ENCODE measurements at regions not wholly inside any gene's neighbourhood (a gene's known extent, or its start where the extent isn't known, plus 50 kb on each side); places are given as distances from the start of the nearest gene placed in this dataset.
"Not testable (repeated sequence)": the region's sequence is repeated elsewhere in the genome, so short reads cannot be mapped to it uniquely, and the experiment has no call there.

- no peak for DNase-seq (ENCODE audit: low read depth in 4 of 4, low spot score in 3 of 4)
Observed at GRCh38 chr6:56752009-56752408, 109.3 kb upstream of the DST start.

DNA sequence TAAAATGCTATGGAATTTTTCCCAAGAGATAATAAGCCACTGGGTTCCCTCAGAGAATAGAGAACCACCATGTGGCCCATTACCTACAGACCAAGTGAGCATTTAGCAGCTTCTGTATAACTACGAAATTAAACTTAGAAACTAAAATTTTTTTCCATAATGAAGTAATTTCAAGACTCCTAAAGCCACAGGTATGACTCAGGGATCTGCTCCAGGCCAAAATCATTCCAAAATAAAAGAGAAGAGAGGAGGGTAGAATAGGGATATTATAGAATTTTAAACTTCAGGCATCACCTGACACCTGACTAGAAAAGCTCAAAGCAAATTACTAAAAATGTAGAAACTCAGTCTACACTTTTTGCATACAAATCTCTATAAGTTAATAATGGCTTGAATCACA lies 108.9 kb upstream of the DST start:
- DNase-seq (ENCODE audit: low read depth in 4 of 4, low spot score in 3 of 4): no peak

- DNase-seq (ENCODE audit: low read depth in 4 of 4, low spot score in 3 of 4): no peak
Observed at GRCh38 chr6:56750686-56751085, 108.0 kb upstream of the DST start.

DNA sequence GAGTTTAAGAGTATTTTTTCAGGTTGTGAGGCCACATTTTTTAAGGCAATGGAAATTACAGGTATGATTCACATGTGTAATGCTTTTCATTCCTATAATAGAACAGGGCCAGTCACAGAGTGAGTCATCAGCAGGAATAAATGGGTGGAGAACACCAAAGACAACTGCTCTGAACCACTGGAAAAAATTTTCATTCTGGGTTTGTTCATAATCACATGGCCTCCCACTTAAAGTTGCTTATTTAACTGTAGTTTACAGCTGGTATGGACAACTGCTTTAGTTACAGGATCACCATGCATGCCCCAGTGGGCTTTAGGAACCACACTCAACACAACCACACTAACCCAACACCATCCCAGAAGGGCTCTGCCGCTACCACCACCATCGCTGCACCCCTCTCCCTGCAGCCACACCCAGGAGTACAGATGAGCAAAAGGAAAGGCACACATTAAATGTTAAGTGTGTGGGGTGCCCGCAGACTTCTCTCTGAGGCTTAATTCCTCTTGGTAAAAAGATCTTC lies 107.0 kb upstream of the DST start:
- DNase-seq (ENCODE audit: low read depth in 4 of 4, low spot score in 3 of 4): no peak

DNA sequence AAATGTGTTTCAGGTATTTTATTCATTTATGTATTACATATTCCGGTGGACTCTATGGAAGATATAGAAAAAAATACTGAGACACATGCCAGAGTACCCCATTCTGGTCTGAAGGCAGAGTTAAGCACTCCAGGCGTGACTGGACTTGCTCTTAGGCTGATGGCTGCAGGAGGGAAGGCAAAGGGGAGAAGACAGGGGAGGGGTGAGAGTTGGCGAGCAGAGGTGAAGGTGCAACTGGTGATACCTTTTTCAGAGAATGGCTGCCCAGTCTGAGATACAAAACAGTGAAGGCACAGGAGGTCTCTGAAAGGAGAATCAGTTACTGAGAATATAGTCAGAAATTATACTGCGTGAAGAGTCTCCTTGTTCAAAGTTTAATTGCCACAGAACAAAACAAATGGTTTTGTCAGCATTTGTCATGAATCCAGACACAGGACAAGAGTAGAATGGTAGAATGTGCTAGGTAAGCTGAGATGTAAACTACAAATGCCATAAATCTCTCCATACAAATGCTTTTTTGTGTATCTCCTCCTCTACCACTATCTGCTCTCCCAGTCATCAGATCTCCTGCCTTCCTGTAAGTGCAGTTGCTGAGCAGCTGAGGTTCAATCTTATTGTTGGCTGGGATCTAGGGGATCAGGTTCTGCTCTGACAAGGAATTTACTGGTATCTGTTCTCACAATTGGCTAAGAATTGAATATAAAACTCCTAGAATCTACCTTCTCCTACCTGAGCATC lies 104.2 kb upstream of the DST start:
- no peak for DNase-seq (ENCODE audit: low read depth in 4 of 4, low spot score in 3 of 4)

GRCh38 chr6:56745971-56746370 lies 103.3 kb upstream of the DST start:
- no peak for DNase-seq (ENCODE audit: low read depth in 4 of 4, low spot score in 3 of 4)

DNA sequence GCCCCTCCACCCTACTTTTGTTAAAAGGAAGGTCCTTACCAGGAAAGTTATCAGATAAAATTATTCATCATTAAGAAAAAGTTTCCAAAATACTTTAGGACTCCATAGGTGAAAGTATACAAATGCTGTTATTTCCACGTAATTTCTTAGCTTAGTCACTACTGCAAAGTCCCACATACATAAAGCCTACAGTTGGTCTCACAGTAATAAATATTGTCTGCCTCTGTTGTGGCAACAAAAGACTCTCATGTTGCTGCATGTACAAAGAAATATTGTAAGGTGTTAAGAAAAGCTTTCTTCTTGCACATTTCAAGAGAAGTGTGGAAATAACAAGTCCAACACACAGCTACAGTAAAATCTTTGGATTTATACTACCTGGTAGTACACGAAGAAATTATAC lies 102.4 kb upstream of the DST start:
- no peak for DNase-seq (ENCODE audit: low read depth in 4 of 4, low spot score in 3 of 4)

GRCh38 chr6:56744528-56744927 lies 101.8 kb upstream of the DST start:
- DNase-seq (ENCODE audit: low read depth in 4 of 4, low spot score in 3 of 4): no peak

- DNase-seq (ENCODE audit: low read depth in 4 of 4, low spot score in 3 of 4): no peak
Observed at GRCh38 chr6:56742122-56742791, 99.6 kb upstream of the DST start.

DNA sequence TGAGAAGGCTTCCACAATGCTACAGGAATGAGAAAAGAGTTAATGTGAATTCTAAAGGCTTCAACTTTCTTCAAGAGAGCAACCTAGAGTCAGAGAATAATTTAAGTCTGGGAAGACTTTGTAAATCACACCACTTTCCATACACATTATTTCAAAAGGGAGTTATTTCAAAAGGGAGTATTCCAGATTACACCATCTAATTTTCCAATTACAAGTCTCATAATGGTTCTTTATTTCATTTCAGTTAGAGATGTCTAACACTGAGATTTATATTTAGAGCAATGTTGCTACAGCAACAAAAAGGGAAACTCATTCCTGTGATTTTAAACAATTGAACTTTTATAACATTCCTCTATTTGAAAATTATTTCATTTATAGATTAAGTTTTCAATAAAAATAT lies 98.8 kb upstream of the DST start:
- no peak for DNase-seq (ENCODE audit: low read depth in 4 of 4, low spot score in 3 of 4)

- DNase-seq (ENCODE audit: low read depth in 4 of 4, low spot score in 3 of 4): no peak
Observed at GRCh38 chr6:56739836-56740815, 97.4 kb upstream of the DST start.

DNA sequence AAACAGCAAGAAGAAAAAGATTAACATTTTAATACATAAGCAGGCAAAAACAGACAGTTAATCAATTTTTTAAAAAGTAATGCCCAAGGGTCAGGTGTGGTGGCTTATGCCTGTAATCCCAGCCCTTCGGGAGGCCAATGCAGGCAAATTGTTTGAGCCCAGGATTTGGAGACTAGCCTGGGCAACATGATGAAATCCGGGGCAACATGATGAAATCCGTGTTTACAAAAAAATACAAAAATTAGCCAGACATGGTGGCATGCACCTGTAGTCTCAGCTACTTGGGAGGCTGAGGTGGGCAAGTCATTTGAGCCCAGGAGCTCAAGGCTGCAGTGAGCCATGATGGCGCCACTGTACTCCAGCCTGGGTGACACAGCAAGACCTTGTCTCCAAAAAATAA lies 94.1 kb upstream of the DST start:
- DNase-seq (ENCODE audit: low read depth in 4 of 4, low spot score in 3 of 4): no peak

DNA sequence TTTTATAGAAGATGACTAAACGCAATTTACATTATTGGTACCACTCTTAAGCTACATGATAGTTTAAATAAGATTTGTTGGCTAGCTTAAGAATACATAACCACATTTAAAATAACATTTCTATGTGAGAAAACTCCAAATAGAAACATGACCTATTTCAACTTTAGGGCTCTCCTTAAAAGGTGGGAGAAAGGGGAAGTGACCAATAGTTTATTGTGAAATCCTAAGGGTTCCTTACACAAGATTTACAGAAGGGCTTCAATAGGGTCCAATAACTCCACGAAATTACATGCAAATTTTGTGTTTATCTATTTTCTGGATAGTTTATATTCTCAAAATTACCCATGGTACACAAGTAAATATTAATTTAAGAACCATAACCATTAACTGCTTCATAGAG lies 91.6 kb upstream of the DST start:
- DNase-seq (ENCODE audit: low read depth in 4 of 4, low spot score in 3 of 4): no peak

- no peak for DNase-seq (ENCODE audit: low read depth in 4 of 4, low spot score in 3 of 4)
Observed at GRCh38 chr6:56733211-56733697, 90.6 kb upstream of the DST start.

DNA sequence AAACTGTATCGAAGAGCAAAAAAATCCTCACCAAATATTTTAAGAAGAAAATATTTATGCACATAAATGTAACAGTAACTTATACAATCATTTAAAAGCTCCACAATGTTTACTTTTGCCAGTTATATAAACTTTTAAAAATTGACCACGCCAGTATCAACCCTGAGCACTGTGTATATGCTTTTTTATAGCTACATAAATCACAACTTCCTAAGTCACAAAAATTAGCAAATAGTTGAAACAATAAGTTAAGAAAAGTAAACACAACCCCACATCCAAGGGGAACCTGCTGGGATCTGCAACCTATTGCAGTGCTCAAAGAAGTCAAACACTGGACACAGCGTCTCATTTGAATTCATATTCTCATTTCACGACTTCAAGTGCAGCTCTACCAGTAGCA lies 89.8 kb upstream of the DST start:
- DNase-seq (ENCODE audit: low read depth in 4 of 4, low spot score in 3 of 4): no peak

DNA sequence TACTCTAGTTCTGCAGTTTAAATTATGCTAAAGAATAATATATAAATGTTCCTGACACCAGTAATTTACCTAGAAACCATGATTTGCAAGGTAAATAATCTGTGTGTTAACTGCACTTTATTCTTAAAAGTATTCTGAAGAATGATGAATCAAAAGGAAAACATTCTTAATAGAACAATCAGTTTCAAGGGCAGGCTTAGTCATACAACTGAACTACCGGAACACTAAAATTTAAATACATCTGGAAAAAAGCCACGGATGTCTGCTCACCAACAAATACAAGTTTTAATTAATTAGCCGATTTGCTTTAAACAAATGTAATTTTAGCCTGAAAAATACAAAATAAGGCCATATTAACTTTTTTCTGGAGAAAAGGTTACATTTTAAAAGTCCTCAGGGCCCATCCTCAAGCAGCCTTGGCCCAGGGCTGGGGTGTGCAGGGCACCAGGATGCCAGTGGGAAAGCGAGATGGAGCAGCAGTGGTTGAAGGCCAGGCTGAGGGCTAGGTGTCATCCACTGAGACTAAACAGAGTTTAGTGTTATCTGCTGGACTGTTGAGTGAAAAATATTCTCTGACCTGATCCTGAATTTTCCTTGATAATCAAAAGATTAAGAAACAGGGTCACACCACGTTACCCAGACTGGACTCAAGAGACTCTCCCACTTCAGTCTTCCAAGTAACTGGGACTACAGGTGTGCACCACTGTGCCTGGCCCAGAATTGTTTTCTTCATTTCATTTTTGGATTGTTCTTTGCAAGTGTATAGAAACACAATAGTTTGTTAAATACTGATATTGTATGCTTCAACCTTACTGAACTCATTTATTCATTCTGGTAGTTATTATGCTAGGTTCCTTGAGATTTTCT lies 88.2 kb upstream of the DST start:
- DNase-seq (ENCODE audit: low read depth in 4 of 4, low spot score in 3 of 4): no peak

GRCh38 chr6:56729719-56730118 lies 87.0 kb upstream of the DST start:
- DNase-seq (ENCODE audit: low read depth in 4 of 4, low spot score in 3 of 4): no peak

DNA sequence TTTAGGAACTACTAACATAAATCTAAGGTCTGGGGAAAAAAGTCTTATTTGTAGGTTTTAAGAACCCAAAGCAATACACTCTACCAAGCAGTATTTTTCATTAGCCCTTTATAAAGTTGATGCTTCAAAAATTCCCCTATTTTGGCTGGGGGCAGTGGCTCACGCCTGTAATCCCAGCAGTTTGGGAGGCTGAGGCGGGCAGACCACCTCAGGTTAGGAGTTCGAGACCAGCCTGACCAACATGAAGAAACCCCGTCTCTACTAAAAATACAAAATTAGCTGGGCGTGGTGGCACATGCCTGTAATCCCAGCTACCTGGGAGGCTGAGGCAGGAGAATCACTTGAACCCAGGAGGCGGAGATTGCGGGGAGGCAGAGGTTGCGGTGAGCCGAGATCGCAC lies 86.5 kb upstream of the DST start:
- not testable (repeated sequence) for DNase-seq (ENCODE audit: low read depth in 4 of 4, low spot score in 3 of 4)

GRCh38 chr6:56727097-56727850 lies 84.6 kb upstream of the DST start:
- no peak for DNase-seq (ENCODE audit: low read depth in 4 of 4, low spot score in 3 of 4)

Data from left renal pelvis (tissue), 4 donors.